HCT116 (cell line): ENCODE measurements at regions not wholly inside any gene's neighbourhood (a gene's known extent, or its start where the extent isn't known, plus 50 kb on each side); places are given as distances from the start of the nearest gene placed in this dataset.
A peak's percentile ranks its signal among the peaks of the same experiment; 100 is the strongest.
"Not testable (repeated sequence)": the region's sequence is repeated elsewhere in the genome, so short reads cannot be mapped to it uniquely, and the experiment has no call there.

Experiments
- ATAC-seq: fragments of 200-7000 bp; cut with Tn5 transposase; 2 replicates; pipeline ENCODE4 v1.9.1; 2020; ENCODE audit warnings: mild to moderate bottlenecking, moderate library complexity
- BruUV-seq: library from RNA; stranded (reverse); fragments of 400-500 nt; replicated peaks from 2 replicates; lab custom pipeline; 2021; lab: Mats Ljungman, UMichigan
- CTCF ChIA-PET: fragments of 300-600 bp; sonication (Branson Sonifier 250); formaldehyde crosslinking; loops from one replicate; lab custom pipeline; 2021; ENCODE audit warnings: antibody characterized with exemption; lab: Charles Lee
- POLR2A ChIA-PET: fragments of 300-600, 350-600 bp; sonication (Branson Sonifier 250); formaldehyde crosslinking; loops from one replicate; lab custom pipeline; 2021; ENCODE audit warnings: antibody characterized with exemption; lab: Charles Lee
- RAD21 ChIA-PET, 2 experiments: fragments of 300-600 bp; sonication (Branson Sonifier 250); formaldehyde crosslinking; loops; one replicate each; lab custom pipeline; 2023; ENCODE audit warnings: low total read pairs in 2 of 2; ENCODE audit not compliant: uncharacterized antibody in 2 of 2, unreplicated experiment in 2 of 2, low non-redundant PET in 1 of 2; lab: Charles Lee
- DNase-seq: peaks from one replicate; pipeline ENCODE4 v3.0.0-alpha.2; 2010; ENCODE audit warnings: low read depth, low spot score
- H2AFZ ChIP-seq: fragments of 200-600 bp; shearing (Covaris generic), sonication (generic); 2 replicates; pipeline ENCODE4 v1.6.1; 2017; ENCODE audit warnings: low read depth, mixed run types, mixed read lengths, antibody characterized with exemption, low read length; ENCODE audit not compliant: poor library complexity, severe bottlenecking
- H3K27ac ChIP-seq: 2 replicates; pipeline ENCODE4 v1.5.1; 2012; ENCODE audit warnings: low read depth, low read length
- H3K27me3 ChIP-seq: fragments of 200-600 bp; sonication (generic); 2 replicates; pipeline ENCODE4 v1.6.1; 2016; ENCODE audit warnings: mixed run types, low read length, mixed read lengths; ENCODE audit not compliant: insufficient read depth
- H3K36me3 ChIP-seq, 2 experiments: fragments of 200-500 bp in 1 of 2; fragments of 200-600 bp in 1 of 2; sonication (Bioruptor generic) in 1 of 2; sonication (generic) in 1 of 2; 2 replicates each; pipeline versions ENCODE4 v1.5.1 to v1.6.1; 2014 to 2016; ENCODE audit warnings: low read length in 2 of 2, inconsistent platforms in 1 of 2, mixed read lengths in 1 of 2, mixed run types in 1 of 2; ENCODE audit not compliant: insufficient read depth in 2 of 2, control insufficient read depth in 1 of 2
- H3K4me1 ChIP-seq, 2 experiments: fragments of 200-600 bp in 1 of 2; sonication (generic) in 1 of 2; 2 replicates each; pipeline versions ENCODE4 v1.5.1 to v1.6.1; 2012 to 2017; ENCODE audit warnings: low read length in 2 of 2, inconsistent platforms in 1 of 2, mild to moderate bottlenecking in 1 of 2, mixed read lengths in 1 of 2, mixed run types in 1 of 2, moderate library complexity in 1 of 2; ENCODE audit not compliant: insufficient read depth in 2 of 2, control insufficient read depth in 1 of 2
- H3K4me2 ChIP-seq: fragments of 200-600 bp; sonication (generic); 2 replicates; pipeline ENCODE4 v1.6.1; 2017; ENCODE audit warnings: mixed run types, low read length, mixed read lengths
- H3K4me3 ChIP-seq, 2 experiments: fragments of 200-600 bp in 1 of 2; sonication (generic) in 1 of 2; replicated peaks in 1 of 2; 2 replicates each; pipeline ENCODE4 v1.5.1; 2011 to 2016; ENCODE audit warnings: low read length in 2 of 2, control low read depth in 1 of 2, low read depth in 1 of 2, mild to moderate bottlenecking in 1 of 2, mixed read lengths in 1 of 2, mixed run types in 1 of 2
- H3K79me2 ChIP-seq: fragments of 200-600 bp; sonication (generic); 2 replicates; pipeline ENCODE4 v1.6.1; 2017; ENCODE audit warnings: mild to moderate bottlenecking, mixed run types, low read length, moderate library complexity, mixed read lengths; ENCODE audit not compliant: insufficient read depth
- H3K9ac ChIP-seq: fragments of 200-600 bp; sonication (generic); 2 replicates; pipeline ENCODE4 v1.6.1; 2016; ENCODE audit warnings: low read length, mixed read lengths
- H3K9me2 ChIP-seq: fragments of 200-600 bp; sonication (generic), shearing (Covaris generic); 2 replicates; pipeline ENCODE4 v1.6.1; 2017; ENCODE audit warnings: mixed run types, mild to moderate bottlenecking, moderate library complexity; ENCODE audit not compliant: insufficient read depth
- H3K9me3 ChIP-seq, 2 experiments: fragments of 200-500 bp in 1 of 2; fragments of 200-600 bp in 1 of 2; sonication (Bioruptor generic) in 1 of 2; sonication (generic) in 1 of 2; 2 replicates each; pipeline ENCODE4 v1.6.1; 2014 to 2017; ENCODE audit warnings: low read length in 2 of 2, mixed read lengths in 2 of 2, inconsistent platforms in 1 of 2, low read depth in 1 of 2, mild to moderate bottlenecking in 1 of 2, mixed run types in 1 of 2, moderate library complexity in 1 of 2; ENCODE audit not compliant: control insufficient read depth in 1 of 2, insufficient read depth in 1 of 2
- H4K20me1 ChIP-seq: fragments of 200-600 bp; sonication (generic), shearing (Covaris generic); 2 replicates; pipeline ENCODE4 v1.6.1; 2017; ENCODE audit warnings: mixed run types, mild to moderate bottlenecking, moderate library complexity; ENCODE audit not compliant: insufficient read depth
- intact Hi-C: fragments of 100-400 bp; cut with micrococcal nuclease; formaldehyde crosslinking; loops from 2 replicates; pipeline ENCODE4 v1.10.0; 2022

DNA sequence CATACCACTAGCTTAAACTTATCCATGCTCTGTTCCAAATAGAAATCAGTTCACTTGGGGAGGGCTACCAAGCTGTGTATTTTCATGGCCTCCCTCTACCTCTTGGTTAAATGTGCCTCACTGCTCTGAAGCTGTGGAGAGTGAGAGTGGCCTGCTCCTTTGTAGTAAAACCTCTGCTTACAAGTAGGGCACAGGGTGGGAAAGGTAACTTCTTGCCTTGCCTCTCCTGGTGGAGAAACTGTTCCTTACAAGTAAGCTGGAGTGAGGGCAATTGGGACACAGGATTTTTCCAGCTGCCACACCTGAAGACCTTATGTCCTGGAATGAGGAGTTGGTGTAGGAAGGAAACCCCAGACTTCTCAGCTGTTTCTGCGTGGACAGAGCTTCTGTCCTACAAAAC lies 128.8 kb upstream of the SPATA31A7 start:
- H3K4me1 ChIP-seq, H3K9me2 ChIP-seq, H3K79me2 ChIP-seq, BruUV-seq, H3K27me3 ChIP-seq, H3K4me2 ChIP-seq, CTCF ChIA-PET, H3K36me3 ChIP-seq, intact Hi-C loops, H4K20me1 ChIP-seq, RAD21 ChIA-PET, H3K9me3 ChIP-seq, H2AFZ ChIP-seq, H3K4me3 ChIP-seq, H3K9ac ChIP-seq, DNase-seq, POLR2A ChIA-PET, H3K27ac ChIP-seq: not testable (repeated sequence)
- peak; percentile 46; the same call in 1 of the 2 replicates for ATAC-seq

DNA sequence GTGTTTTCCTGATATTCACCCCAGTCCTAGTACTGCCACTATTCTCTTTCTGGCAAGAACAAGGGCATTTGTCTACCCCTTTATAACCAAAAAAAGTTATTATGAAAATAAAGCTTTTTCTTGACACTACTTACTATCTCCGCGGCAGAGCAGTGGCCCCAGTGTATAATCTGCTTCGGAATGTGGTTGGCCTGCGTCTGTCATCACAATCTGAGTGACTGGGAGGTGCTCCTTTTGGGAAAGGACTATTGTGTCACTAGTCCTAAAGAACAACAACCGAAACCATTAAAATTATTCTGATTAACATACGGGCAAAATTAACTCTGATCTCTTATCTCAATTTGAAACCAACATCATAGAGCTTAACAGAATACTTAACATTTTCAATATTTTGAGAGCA lies 117.0 kb upstream of the SPATA31A7 start:
- H4K20me1 ChIP-seq, intact Hi-C loops, H2AFZ ChIP-seq, POLR2A ChIA-PET, CTCF ChIA-PET, H3K9me2 ChIP-seq, ATAC-seq, H3K4me1 ChIP-seq, H3K9ac ChIP-seq, BruUV-seq, H3K27ac ChIP-seq, H3K36me3 ChIP-seq, RAD21 ChIA-PET, H3K9me3 ChIP-seq, H3K4me2 ChIP-seq, DNase-seq, H3K4me3 ChIP-seq, H3K79me2 ChIP-seq, H3K27me3 ChIP-seq: not testable (repeated sequence)

DNA sequence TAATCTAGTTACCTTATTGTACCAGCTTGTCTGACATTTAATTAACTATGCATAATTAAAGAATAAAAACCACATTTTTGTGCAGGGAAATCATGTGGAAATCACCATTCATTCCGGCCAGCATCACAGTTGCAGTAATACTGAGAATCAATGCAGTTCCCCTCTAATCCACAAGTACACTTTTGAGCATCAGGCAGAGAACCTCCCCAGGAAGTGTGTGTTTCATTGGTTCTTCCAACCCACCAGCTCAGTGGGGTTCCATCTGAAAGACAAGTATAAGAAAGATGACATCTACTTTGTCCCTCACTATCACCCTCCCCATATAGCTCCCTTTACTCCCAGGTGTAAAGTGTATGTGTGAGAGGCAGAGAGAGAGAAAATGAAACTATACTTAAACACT lies 108.1 kb upstream of the SPATA31A7 start:
- H4K20me1 ChIP-seq, intact Hi-C loops, H3K79me2 ChIP-seq, ATAC-seq, CTCF ChIA-PET, BruUV-seq, POLR2A ChIA-PET, H3K36me3 ChIP-seq, DNase-seq, H3K4me1 ChIP-seq, H3K27ac ChIP-seq, H3K4me3 ChIP-seq, H3K9me3 ChIP-seq, RAD21 ChIA-PET, H3K9me2 ChIP-seq, H2AFZ ChIP-seq, H3K4me2 ChIP-seq, H3K27me3 ChIP-seq, H3K9ac ChIP-seq: not testable (repeated sequence)

DNA sequence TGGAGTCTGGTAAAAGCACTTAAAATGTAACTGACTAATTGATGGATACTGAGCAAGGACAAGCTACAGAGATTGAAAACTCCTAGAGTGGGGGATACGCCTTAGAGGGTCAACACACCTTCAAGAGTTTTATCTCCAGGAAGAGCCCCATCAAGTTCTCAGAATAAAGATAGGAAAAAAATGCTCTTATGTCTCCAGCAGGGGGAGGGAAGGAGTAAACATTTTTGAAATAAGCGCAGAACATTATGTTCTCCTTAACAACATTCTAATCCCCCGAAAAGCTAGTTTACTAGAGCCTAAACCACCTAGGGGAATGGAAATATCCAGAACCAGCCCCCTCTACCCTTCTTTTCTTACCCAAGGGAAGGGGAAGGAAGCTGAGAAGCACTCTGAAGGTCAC lies 104.4 kb upstream of the SPATA31A7 start:
- H3K4me1 ChIP-seq, H3K36me3 ChIP-seq, H3K79me2 ChIP-seq, BruUV-seq, H3K4me3 ChIP-seq, H3K27me3 ChIP-seq, POLR2A ChIA-PET, intact Hi-C loops, RAD21 ChIA-PET, H3K27ac ChIP-seq, H3K4me2 ChIP-seq, ATAC-seq, H3K9me3 ChIP-seq, CTCF ChIA-PET, H4K20me1 ChIP-seq, H3K9ac ChIP-seq, H2AFZ ChIP-seq, DNase-seq, H3K9me2 ChIP-seq: not testable (repeated sequence)

DNA sequence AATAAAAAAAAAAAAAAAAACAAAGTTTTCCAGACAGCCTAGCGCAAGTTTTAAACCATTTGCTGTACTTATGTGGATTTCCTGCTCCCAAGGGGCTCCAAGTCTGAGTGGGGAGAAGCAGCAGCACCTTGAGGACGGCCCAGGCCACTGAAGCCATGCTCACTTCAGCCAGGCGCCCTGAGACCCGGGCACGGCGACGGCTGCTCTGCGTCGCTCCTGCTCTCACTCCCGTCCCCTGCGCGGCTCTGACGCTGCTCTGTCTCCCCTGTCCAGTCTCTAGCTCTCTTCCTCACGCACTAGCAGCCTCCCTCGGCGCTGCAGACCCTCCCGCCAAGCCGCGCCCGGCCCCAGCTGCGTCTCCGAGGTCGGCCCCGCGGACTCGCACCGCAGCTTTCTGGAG lies 67.4 kb upstream of the SPATA31A7 start:
- CTCF ChIA-PET, intact Hi-C loops, DNase-seq: not testable (repeated sequence)

More for the DNA sequence above, 67.4 kb upstream of the SPATA31A7 start:
- H3K9me2 ChIP-seq, H3K79me2 ChIP-seq, RAD21 ChIA-PET, H3K27me3 ChIP-seq, H3K27ac ChIP-seq, H3K9me3 ChIP-seq, ATAC-seq, H3K36me3 ChIP-seq, H3K4me3 ChIP-seq, POLR2A ChIA-PET, H3K4me1 ChIP-seq, H3K4me2 ChIP-seq, H4K20me1 ChIP-seq, H2AFZ ChIP-seq, H3K9ac ChIP-seq, BruUV-seq: not testable (repeated sequence)
